Suprapubic skin (tissue), 4 donors: ENCODE measurements at regions not wholly inside any gene's neighbourhood (a gene's known extent, or its start where the extent isn't known, plus 50 kb on each side); places are given as distances from the start of the nearest gene placed in this dataset.

Experiments
- CTCF ChIP-seq, 2 donors: fragments of 200-600 bp in 1 of 2; fragments of 450-650 bp in 1 of 2; sonication (generic) in 1 of 2; IDR thresholded peaks; one replicate each; pipeline ENCODE4 v1.5.1; 2016 to 2019; ENCODE audit warnings: antibody characterized with exemption in 2 of 2, mild to moderate bottlenecking in 1 of 2, moderate library complexity in 1 of 2
- EP300 ChIP-seq: sonication (generic); formaldehyde crosslinking; IDR thresholded peaks from one replicate; pipeline ENCODE4 v1.6.1; 2017; ENCODE audit warnings: antibody characterized with exemption
- POLR2A ChIP-seq, 2 donors: fragments of 450-650 bp; IDR thresholded peaks; one replicate each; pipeline ENCODE4 v1.6.1; 2017; ENCODE audit warnings: antibody characterized with exemption in 2 of 2, mild to moderate bottlenecking in 2 of 2, moderate library complexity in 2 of 2
- POLR2AphosphoS5 ChIP-seq, 3 donors: sonication (generic); formaldehyde crosslinking; IDR thresholded peaks; one replicate each; pipeline ENCODE4 v1.6.1; 2017; ENCODE audit warnings: antibody characterized with exemption in 3 of 3

GRCh38 chr10:8275911-8276310 is 221.4 kb downstream of the GATA3 start:
- TF ChIP-seq CTCF (IDR thresholded peaks at IDR 0.05) (no peak), POLR2AphosphoS5 (IDR thresholded peaks at IDR 0.05) (no peak), POLR2A (IDR thresholded peaks at IDR 0.05) (no peak), EP300 (no peak)
